Glomerular endothelial cell (primary cell): ENCODE measurements at regions not wholly inside any gene's neighbourhood (a gene's known extent, or its start where the extent isn't known, plus 50 kb on each side); places are given as distances from the start of the nearest gene placed in this dataset.

Experiments
- DNase-seq: peaks from one replicate; pipeline ENCODE4 v3.0.0-alpha.2; 2011; ENCODE audit warnings: low read depth, low spot score; ENCODE audit errors: extremely low read depth

DNA sequence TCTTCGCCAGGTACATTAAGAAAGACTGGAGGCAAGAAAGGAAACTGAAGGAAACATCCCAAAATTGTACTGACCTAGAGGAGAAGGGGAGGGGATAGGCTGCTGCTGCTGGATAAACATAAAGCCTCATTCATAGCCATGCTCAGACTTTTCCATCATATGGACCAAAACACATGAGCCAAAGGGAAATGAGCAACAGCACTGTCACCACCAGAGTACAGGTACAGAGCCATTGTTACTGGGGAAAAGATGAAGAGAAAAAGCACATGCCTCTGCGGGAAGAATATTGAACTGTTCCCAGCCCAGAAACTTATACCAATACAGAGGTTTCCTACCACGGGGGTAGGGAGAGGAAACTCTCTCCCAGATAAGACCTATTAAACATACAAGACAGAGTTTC lies 861.9 kb downstream of the NTRK3 start:
- DNase-seq: no peak

- no peak for DNase-seq
Observed at GRCh38 chr15:87387766-87388165, 868.8 kb downstream of the NTRK3 start.

DNA sequence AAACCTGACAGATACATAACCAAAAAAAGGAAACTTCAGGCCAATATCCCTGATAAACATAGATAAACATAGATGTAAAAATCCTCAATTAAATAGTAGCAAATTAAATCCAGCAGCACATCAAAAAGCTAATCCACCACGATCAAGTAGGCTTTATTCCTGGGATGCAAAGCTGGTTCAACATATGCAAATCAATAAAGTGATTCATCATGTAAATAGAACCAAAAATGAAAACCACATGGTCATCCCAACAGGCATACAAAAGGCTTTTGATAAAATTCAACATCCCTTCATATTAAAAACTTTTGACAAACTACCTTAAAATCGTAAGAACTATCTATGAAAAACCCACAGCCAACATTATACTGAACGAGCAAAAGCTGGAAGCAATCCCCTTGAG lies 882.2 kb downstream of the NTRK3 start:
- DNase-seq: no peak

- DNase-seq: no peak
Observed at GRCh38 chr15:87369269-87369668, 887.3 kb downstream of the NTRK3 start.

GRCh38 chr15:87368511-87368910 lies 888.0 kb downstream of the NTRK3 start:
- no peak for DNase-seq

DNA sequence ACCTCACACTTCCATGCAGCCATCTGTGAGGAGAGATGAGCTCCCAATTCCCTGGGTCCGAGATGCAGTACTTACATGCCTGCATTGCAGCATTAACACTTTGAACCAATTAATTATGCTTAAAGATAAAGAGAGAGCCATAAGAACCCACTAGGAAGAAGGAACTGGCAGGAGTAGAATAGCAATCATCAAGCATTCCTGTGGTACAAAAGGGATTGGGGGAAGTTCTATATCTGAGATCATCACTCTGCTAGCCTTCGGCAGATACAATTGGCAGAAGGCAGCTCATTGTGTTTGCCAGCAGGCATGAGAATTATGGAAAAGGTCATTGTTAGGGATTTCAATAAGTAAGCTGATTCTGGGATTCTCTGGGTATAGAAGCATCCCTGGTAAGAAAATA lies 891.4 kb downstream of the NTRK3 start:
- DNase-seq: no peak

DNA sequence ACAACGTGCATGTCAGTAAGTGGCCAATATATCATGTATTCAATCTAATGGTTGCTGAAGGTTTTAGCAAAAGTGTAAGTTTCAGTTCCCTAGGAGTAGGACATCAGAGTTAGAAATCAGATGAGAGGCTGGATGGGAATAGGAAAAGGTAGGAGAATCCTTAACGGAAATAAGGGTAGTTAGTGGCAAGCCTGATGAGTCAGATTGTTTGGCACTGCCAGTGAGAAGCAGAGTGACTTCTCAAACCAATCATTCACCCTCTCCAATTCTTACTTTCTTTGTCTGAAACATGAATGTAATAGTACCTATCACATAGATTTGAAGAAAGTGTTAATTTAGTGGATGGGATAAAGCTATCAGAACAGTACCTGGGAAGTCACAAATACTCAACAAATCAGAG lies 894.0 kb downstream of the NTRK3 start:
- no peak for DNase-seq

- DNase-seq: no peak
Observed at GRCh38 chr15:87357637-87358313, 898.8 kb downstream of the NTRK3 start.

- no peak for DNase-seq
Observed at GRCh38 chr15:87355946-87356345, 900.6 kb downstream of the NTRK3 start.

DNA sequence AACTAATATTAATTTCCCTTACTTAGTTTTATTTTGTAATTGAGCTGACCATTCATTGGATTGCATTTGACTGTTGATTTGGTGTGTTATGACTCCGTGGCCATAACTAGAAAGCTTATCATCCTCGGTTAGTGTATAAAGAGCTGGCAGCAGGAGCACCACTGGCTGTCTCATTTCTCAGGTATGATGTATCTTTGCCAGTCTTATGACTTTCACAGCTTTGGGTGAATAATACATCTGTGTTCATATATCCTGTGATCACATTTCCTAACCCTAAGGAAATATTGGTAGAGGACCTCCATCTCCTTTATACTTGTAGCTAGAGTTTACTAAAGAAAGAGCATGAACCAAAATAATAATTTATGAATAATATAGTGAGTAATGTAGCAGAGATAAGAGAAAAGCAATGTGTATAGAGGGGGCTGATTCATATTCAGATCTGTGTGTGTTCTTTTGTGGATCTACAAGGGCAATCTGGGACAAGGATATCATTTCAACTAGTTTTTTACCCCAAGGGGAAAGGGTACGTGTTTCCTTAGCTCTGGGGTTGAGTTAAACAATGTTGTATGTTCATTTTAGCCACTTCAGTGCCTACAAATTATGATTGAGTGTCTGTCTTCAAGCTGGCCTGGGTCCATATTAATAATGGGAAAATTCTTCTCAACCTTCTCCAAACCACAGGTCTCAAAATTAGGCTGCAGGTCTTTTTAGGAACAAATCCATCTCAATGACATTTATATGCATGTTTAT lies 901.7 kb downstream of the NTRK3 start:
- DNase-seq: no peak

DNA sequence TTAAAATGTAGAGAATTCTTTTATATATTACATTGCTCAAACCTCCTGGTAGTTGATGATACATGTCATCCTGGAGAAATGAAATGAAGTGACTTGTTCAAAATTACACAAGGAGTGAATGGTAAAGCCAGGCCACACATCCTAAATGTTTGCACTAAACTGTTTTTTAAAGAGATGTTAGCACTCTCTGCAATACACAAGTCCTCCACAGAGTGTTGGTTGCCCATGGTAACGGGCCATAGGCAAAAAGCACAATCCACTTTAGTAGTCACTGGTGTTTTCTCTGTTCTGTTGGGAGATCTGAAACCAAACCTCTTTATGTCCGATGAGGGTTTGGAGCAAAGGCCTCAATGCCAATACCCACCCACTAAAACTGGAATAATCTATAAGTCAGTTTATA lies 907.4 kb downstream of the NTRK3 start:
- no peak for DNase-seq

DNA sequence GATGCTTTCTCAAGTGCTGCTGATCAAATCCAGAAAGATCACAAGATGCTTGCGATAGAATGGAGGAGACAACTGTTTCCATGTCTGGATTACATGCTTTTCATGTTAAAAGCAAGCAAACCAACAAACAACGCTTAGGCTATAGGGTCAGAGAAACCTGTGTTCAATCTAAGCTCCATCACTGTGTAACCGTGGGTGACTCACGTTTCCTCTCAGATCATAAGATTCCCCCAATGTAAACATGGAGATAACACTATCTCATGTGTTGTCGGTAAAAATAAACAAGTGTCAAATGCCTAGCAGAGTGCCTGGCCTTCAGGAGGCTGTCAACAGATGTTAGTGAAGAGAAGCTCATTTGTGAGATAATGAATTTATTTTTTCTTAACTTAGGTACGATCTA lies 907.8 kb downstream of the NTRK3 start:
- DNase-seq: no peak

- no peak for DNase-seq
Observed at GRCh38 chr15:87347806-87348515, 908.6 kb downstream of the NTRK3 start.

DNA sequence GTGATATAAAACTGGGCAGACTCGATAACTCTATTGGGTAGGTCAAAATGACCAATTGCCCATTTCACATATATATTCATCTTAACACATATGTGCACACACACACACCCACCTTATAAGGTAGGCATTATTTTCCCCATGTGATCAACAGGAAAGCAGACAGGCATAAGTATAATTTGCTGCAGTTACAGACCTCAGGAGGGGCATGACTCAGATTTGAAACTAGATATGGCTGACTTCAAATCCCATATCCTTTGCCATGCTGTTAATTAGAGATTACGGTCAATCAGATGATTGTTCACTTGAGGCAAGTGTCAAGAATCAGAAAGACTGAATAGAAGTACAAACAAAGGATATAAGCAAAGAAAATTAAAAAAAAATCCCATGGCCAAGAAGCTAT lies 910.6 kb downstream of the NTRK3 start:
- DNase-seq: no peak

- DNase-seq: no peak
Observed at GRCh38 chr15:87343966-87344365, 912.6 kb downstream of the NTRK3 start.

DNA sequence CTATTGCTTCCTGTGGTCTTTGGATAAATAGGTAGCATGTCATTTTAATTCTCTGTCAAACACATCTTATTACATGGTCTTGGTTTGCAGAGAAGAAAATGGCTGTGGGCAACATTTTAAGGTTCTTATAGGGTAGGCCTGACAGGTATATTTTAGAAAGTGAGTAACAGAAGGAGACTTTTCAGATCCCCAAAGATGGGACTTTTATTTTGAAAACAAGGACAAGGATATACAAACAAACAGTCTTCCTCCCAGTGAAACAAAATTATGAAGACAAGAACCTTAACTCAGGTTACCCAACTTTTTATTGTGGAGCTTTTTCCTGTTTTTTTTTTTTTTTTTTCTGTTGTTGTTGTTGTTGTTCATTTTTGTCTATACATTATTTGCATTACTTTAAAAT lies 916.2 kb downstream of the NTRK3 start:
- DNase-seq: no peak

- DNase-seq: no peak
Observed at GRCh38 chr15:87326269-87326668, 930.3 kb downstream of the NTRK3 start.

DNA sequence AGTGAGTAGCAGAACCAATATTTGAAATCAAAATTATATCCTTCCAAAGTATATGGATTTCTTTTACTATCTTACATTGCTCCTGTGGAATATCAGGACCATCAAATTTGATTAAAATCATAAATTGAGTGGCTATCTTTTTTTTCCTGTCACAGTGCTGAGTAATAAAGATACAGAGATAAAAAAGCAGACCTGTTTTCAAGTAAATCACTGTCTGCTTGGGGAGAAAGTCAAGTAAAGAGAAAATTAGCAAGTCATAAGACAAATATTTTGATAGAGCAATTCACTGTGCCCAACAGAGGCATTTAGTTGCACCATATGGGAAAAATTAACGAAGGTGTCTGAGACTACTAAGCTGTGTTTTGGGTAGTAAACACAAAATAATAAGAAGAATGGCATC lies 933.7 kb downstream of the NTRK3 start:
- no peak for DNase-seq

DNA sequence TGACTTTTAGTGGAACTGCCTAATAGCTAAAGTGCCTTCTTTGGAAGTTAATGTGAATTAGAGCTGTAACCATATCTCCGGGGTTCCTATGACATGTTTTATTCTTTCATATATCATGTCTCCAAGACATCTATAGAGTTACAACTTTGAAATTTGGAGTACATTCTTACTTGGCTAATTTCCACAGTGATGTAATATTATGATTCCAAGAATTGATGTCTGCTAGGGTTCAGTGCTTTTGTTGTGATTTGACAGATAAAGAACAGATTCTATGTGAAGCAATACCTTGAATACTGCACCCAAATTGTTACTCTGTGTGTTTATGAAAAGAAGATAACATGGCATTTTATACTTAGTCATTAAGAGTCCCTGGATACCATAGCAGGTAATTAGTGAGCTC lies 934.3 kb downstream of the NTRK3 start:
- DNase-seq: no peak

GRCh38 chr15:87317900-87318299 lies 938.6 kb downstream of the NTRK3 start:
- no peak for DNase-seq

GRCh38 chr15:87312221-87312620 lies 944.3 kb downstream of the NTRK3 start:
- DNase-seq: no peak

DNA sequence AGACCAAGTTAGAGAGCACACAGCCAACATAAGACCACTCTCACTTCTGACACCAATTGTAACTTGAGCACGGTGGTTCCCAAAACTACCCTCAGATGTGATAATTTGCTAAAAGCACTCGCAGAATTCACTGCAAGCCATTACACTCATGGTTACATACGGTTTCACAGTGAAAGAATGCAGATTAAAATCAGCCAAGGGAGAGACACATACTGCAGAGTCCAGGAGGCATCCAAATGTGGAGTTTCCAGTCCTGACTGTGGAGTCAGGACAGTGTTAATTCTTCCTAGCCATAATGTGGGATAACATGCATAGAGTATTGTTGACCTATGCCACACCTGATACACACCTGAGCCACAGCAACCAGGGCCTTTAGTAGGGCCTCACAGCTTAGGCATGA lies 956.4 kb downstream of the NTRK3 start:
- no peak for DNase-seq
